ENCODE measurements at regions not wholly inside any gene's neighbourhood (a gene's known extent, or its start where the extent isn't known, plus 50 kb on each side); places are given as distances from the start of the nearest gene placed in this dataset.

DNA sequence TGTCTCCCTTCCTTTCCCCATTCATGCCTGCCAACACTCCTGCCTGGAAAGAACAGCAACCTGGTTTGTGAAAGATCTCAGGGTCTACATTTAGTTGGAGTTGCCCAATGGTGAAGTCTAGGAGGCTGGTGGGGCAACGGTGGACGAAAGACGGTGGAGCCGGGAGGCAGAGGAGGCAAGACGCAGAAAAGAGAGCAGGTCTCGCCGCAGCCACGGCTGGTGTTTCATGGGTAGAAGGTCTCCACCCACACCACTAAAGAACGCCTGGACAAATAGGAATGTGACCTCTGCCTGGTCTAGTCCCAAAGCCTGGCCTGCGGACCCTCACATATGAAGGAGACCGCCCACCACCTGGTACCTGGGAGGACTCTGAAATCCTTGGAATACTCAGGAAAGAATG lies 185.6 kb downstream of the ALG10 start:
- TF ChIP-seq, protein P1, sequence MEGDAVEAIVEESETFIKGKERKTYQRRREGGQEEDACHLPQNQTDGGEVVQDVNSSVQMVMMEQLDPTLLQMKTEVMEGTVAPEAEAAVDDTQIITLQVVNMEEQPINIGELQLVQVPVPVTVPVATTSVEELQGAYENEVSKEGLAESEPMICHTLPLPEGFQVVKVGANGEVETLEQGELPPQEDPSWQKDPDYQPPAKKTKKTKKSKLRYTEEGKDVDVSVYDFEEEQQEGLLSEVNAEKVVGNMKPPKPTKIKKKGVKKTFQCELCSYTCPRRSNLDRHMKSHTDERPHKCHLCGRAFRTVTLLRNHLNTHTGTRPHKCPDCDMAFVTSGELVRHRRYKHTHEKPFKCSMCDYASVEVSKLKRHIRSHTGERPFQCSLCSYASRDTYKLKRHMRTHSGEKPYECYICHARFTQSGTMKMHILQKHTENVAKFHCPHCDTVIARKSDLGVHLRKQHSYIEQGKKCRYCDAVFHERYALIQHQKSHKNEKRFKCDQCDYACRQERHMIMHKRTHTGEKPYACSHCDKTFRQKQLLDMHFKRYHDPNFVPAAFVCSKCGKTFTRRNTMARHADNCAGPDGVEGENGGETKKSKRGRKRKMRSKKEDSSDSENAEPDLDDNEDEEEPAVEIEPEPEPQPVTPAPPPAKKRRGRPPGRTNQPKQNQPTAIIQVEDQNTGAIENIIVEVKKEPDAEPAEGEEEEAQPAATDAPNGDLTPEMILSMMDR (IDR thresholded peaks at IDR 0.05; ENCODE audit: low read depth, low read length, missing input control), result no peak
- TF ChIP-seq, protein P2, sequence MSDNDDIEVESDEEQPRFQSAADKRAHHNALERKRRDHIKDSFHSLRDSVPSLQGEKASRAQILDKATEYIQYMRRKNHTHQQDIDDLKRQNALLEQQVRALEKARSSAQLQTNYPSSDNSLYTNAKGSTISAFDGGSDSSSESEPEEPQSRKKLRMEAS (IDR thresholded peaks at IDR 0.05), result no peak
- no peak for TF ChIP-seq TAF1 (conservative IDR thresholded peaks at IDR 0.05)
